C4-2B (cell line): ENCODE measurements at regions not wholly inside any gene's neighbourhood (a gene's known extent, or its start where the extent isn't known, plus 50 kb on each side); places are given as distances from the start of the nearest gene placed in this dataset.

Source experiments
- ZFX ChIP-seq: fragments of 450-650 bp; IDR thresholded peaks from 2 replicates; pipeline ENCODE4 v1.6.1; 2017
- TF ChIP-seq, protein P1 (sequence below): fragments of 450-650 bp; conservative IDR thresholded peaks from 2 replicates; pipeline ENCODE4 v1.5.1; 2017; ENCODE audit warnings: mild to moderate bottlenecking

DNA sequence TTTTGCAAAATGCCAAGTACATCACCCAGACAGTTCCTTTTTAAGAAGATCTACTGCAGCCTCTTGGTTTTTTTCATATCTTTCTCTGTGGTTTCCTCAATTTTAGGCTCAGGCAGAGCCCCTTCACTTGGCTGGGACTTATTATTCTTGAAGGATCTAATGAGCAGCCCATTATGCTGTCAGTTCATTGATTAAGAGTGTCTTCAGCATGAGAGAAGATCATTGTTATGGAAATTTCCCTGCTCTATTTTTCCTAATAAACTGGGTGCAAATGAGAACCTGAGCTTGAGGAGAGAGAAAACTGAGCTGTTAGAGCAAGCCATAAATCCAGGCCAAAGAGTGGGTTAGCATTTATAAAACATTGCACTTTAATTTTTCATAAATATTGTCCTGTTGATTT is 146.5 kb downstream of the SEC23IP start:
- TF ChIP-seq, protein P1, sequence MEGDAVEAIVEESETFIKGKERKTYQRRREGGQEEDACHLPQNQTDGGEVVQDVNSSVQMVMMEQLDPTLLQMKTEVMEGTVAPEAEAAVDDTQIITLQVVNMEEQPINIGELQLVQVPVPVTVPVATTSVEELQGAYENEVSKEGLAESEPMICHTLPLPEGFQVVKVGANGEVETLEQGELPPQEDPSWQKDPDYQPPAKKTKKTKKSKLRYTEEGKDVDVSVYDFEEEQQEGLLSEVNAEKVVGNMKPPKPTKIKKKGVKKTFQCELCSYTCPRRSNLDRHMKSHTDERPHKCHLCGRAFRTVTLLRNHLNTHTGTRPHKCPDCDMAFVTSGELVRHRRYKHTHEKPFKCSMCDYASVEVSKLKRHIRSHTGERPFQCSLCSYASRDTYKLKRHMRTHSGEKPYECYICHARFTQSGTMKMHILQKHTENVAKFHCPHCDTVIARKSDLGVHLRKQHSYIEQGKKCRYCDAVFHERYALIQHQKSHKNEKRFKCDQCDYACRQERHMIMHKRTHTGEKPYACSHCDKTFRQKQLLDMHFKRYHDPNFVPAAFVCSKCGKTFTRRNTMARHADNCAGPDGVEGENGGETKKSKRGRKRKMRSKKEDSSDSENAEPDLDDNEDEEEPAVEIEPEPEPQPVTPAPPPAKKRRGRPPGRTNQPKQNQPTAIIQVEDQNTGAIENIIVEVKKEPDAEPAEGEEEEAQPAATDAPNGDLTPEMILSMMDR, result no peak
- no peak for TF ChIP-seq ZFX
